ENCODE measurements at regions not wholly inside any gene's neighbourhood (a gene's known extent, or its start where the extent isn't known, plus 50 kb on each side); places are given as distances from the start of the nearest gene placed in this dataset.

GRCh38 chr13:88144580-88144979 is 473.4 kb downstream of the SLITRK5 start:
- TF ChIP-seq CHD1 (IDR thresholded peaks at IDR 0.05; ENCODE audit: low read depth, low read length), result no peak
- TF ChIP-seq SMC3 (IDR thresholded peaks at IDR 0.05; ENCODE audit: low read depth, low read length), result no peak
- no peak for TF ChIP-seq CTCF (conservative IDR thresholded peaks at IDR 0.05; ENCODE audit: low read depth, low read length)
- TF ChIP-seq USF2 (IDR thresholded peaks at IDR 0.05; ENCODE audit: low read depth, low read length), result no peak
- no peak for TF ChIP-seq MAFK (IDR thresholded peaks at IDR 0.05; ENCODE audit: low read depth, low read length)
- TF ChIP-seq RCOR1 (IDR thresholded peaks at IDR 0.05; ENCODE audit: insufficient replicate concordance, low read length), result no peak
- no peak for TF ChIP-seq ELK1 (IDR thresholded peaks at IDR 0.05; ENCODE audit: borderline replicate concordance, low read depth, low read length)
- no peak for TF ChIP-seq FOS (IDR thresholded peaks at IDR 0.05; ENCODE audit: low read depth, low read length)
- in situ Hi-C loops (cut with MboI; ENCODE audit: low sequenced_read_pairs) (no loop called here), dilution Hi-C loops (cut with HindIII; ENCODE audit: low sequenced_read_pairs, unreplicated experiment) (no loop called here), intact Hi-C loops (cut with micrococcal nuclease) (no loop called here)
- Histone ChIP-seq H2BK5ac (ENCODE audit: low read depth, low read length, poor library complexity, severe bottlenecking) (no peak overlapping the region), H4K5ac (ENCODE audit: low read depth, low read length) (no peak overlapping the region), H3K18ac (ENCODE audit: low read depth, low read length) (no peak overlapping the region), H2BK120ac (ENCODE audit: low read depth, low read length) (no peak overlapping the region), H2BK20ac (ENCODE audit: low read depth, low read length) (no peak overlapping the region), H3K9me3 (ENCODE audit: control insufficient read depth, insufficient read depth, low read length) (peaks cover 7% of the 10 kb centered on the region), H3K4ac (ENCODE audit: low read depth, low read length) (no peak overlapping the region), H3K27me3 (ENCODE audit: control insufficient read depth, insufficient read depth, low read length) (no peaks in the 10 kb centered on the region), H3K4me1 (ENCODE audit: control insufficient read depth, insufficient read depth, low read length) (no peaks in the 10 kb centered on the region), H2AK5ac (ENCODE audit: low read depth, low read length) (no peak overlapping the region), H2AK9ac (replicated peaks; ENCODE audit: low read depth, low read length, poor library complexity) (no peak overlapping the region), H3K56ac (ENCODE audit: extremely low read depth, insufficient read depth, low read length) (no peak overlapping the region), H3K9me1 (ENCODE audit: insufficient read depth, low read length) (no peaks in the 10 kb centered on the region), H4K8ac (ENCODE audit: low read depth in 2 of 2, low read length in 2 of 2) (no peak overlapping the region), H3K14ac (replicated peaks; ENCODE audit: low read depth, low read length) (no peak overlapping the region), H2BK15ac (ENCODE audit: low read depth, low read length) (no peak overlapping the region), H3K4me2 (ENCODE audit: low read depth, low read length) (no peak overlapping the region), H3K79me1 (ENCODE audit: low read depth in 1 of 2, low read length in 2 of 2) (no peaks in the 10 kb centered on the region), H3K9ac (ENCODE audit: low read depth, low read length) (no peak overlapping the region), H4K20me1 (ENCODE audit: insufficient read depth, low read length) (no peaks in the 10 kb centered on the region), H4K91ac (ENCODE audit: insufficient read depth, low read depth, low read length) (no peak overlapping the region), H3K27ac (ENCODE audit: insufficient read depth, low read length) (no peak overlapping the region), H2AFZ (replicated peaks; ENCODE audit: low read length, poor library complexity) (no peak overlapping the region), H3K4me3 (ENCODE audit: insufficient read depth, low read depth, low read length) (no peak overlapping the region), H3K36me3 (ENCODE audit: control insufficient read depth, insufficient read depth, low read length) (no peaks in the 10 kb centered on the region), H3K23ac (ENCODE audit: low read depth, low read length) (no peak overlapping the region)
- no TSS peak for BruUV-seq (replicated peaks)
- POLR2A ChIA-PET (ENCODE audit: unreplicated experiment), result no interaction called here
- 100% methylated on average over 1 of the region's 8 CpGs; no CpG with 5 or more reads in 1 of the 2 experiments for WGBS, 2 experiments (ENCODE audit: extremely low coverage in 2 of 2, insufficient read length in 1 of 2)
- no peak for DNase-seq
- ATAC-seq (ENCODE audit: low read depth), result no peak
- CTCF ChIA-PET, result no interaction called here

Measured in IMR-90 (cell line).